SK-N-SH (cell line): ENCODE measurements at regions not wholly inside any gene's neighbourhood (a gene's known extent, or its start where the extent isn't known, plus 50 kb on each side); places are given as distances from the start of the nearest gene placed in this dataset.
A peak's percentile ranks its signal among the peaks of the same experiment; 100 is the strongest.

Source experiments
- CTCF ChIA-PET: fragments of 300-600, 350-600 bp; formaldehyde crosslinking; extraction: SDS; loops from one replicate; lab custom pipeline; 2021; lab: Yijun Ruan, JAX
- POLR2A ChIA-PET: fragments of 350-600 bp; sonication (Branson Sonifier 250); formaldehyde crosslinking; extraction: SDS; loops from one replicate; lab custom pipeline; 2020; ENCODE audit warnings: antibody characterized with exemption, inconsistent platforms; lab: Yijun Ruan, JAX
- DNase-seq: peaks from one replicate; pipeline ENCODE4 v3.0.0; 2012
- H2AFZ ChIP-seq: fragments of 200-600 bp; sonication (generic); 2 replicates; pipeline ENCODE4 v1.8.1; 2016; ENCODE audit warnings: antibody characterized with exemption, mild to moderate bottlenecking, low read depth
- H3F3A ChIP-seq: fragments of 200-600 bp; sonication (generic); replicated peaks from 2 replicates; pipeline ENCODE3; 2016; ENCODE audit warnings: antibody characterized with exemption, mild to moderate bottlenecking; ENCODE audit not compliant: insufficient read depth
- H3K27ac ChIP-seq, 2 experiments: fragments of 200-500 bp in 1 of 2; fragments of 200-600 bp in 1 of 2; sonication (Bioruptor generic) in 1 of 2; sonication (generic), shearing (Covaris generic) in 1 of 2; 2 replicates each; pipeline versions ENCODE4 v1.5.1 to v1.6.1; 2014 to 2016; ENCODE audit warnings: low read depth in 2 of 2, inconsistent platforms in 1 of 2, low read length in 1 of 2, mild to moderate bottlenecking in 1 of 2, mixed read lengths in 1 of 2
- H3K27me3 ChIP-seq: fragments of 200-600 bp; sonication (generic), shearing (Covaris generic); 2 replicates; pipeline ENCODE4 v1.6.1; 2016; ENCODE audit warnings: mixed run types; ENCODE audit not compliant: insufficient read depth
- H3K36me3 ChIP-seq, 2 experiments: fragments of 200-500 bp in 1 of 2; fragments of 200-600 bp in 1 of 2; sonication (Bioruptor generic) in 1 of 2; sonication (generic) in 1 of 2; replicated peaks in 1 of 2; 2 replicates each; pipeline versions ENCODE3 to v1.5.1; 2014 to 2016; ENCODE audit warnings: low read length in 1 of 2, mild to moderate bottlenecking in 1 of 2; ENCODE audit not compliant: insufficient read depth in 2 of 2, control insufficient read depth in 1 of 2
- H3K4me1 ChIP-seq, 2 experiments: fragments of 200-500 bp in 1 of 2; fragments of 200-600 bp in 1 of 2; sonication (Bioruptor generic) in 1 of 2; sonication (generic), shearing (Covaris generic) in 1 of 2; 2 replicates each; pipeline versions ENCODE4 v1.5.1 to v1.6.1; 2014 to 2016; ENCODE audit warnings: low read depth in 1 of 2, low read length in 1 of 2, mixed run types in 1 of 2; ENCODE audit not compliant: insufficient read depth in 2 of 2, control insufficient read depth in 1 of 2
- H3K4me2 ChIP-seq: fragments of 200-600 bp; sonication (generic), shearing (Covaris generic); 2 replicates; pipeline ENCODE4 v1.6.1; 2017; ENCODE audit warnings: mixed run types
- H3K4me3 ChIP-seq, 2 experiments: fragments of 200-500 bp in 1 of 2; fragments of 200-600 bp in 1 of 2; sonication (Bioruptor generic) in 1 of 2; sonication (generic), shearing (Covaris generic) in 1 of 2; 2 replicates each; pipeline versions ENCODE4 v1.5.1 to v1.8.1; 2014 to 2016; ENCODE audit warnings: low read depth in 2 of 2, inconsistent platforms in 1 of 2, low read length in 1 of 2, mild to moderate bottlenecking in 1 of 2, mixed read lengths in 1 of 2, moderate library complexity in 1 of 2
- H3K79me2 ChIP-seq: fragments of 200-600 bp; sonication (generic); 2 replicates; pipeline ENCODE4 v1.8.1; 2017; ENCODE audit warnings: mild to moderate bottlenecking; ENCODE audit not compliant: insufficient read depth
- H3K9ac ChIP-seq: fragments of 200-600 bp; sonication (generic); 2 replicates; pipeline ENCODE4 v1.6.1; 2017; ENCODE audit warnings: mixed run types
- H3K9me2 ChIP-seq: fragments of 200-600 bp; sonication (generic); 2 replicates; pipeline ENCODE4 v1.6.1; 2017; ENCODE audit warnings: mixed run types
- H3K9me3 ChIP-seq: fragments of 200-600 bp; sonication (generic); 2 replicates; pipeline ENCODE4 v1.6.1; 2017; ENCODE audit warnings: mixed run types, mild to moderate bottlenecking, moderate library complexity
- H4K20me1 ChIP-seq: fragments of 200-600 bp; sonication (generic); 2 replicates; pipeline ENCODE4 v1.6.1; 2017; ENCODE audit warnings: mild to moderate bottlenecking, mixed run types; ENCODE audit not compliant: insufficient read depth
- CHD2 ChIP-seq: fragments of 150-350 bp; IDR thresholded peaks from 2 replicates; pipeline ENCODE4 v1.6.1; 2018; ENCODE audit warnings: low read length; ENCODE audit not compliant: partially characterized antibody
- CTCF ChIP-seq: fragments of 200-600 bp; sonication (generic); IDR thresholded peaks from 2 replicates; pipeline ENCODE4 v1.6.1; 2017; ENCODE audit warnings: antibody characterized with exemption, mild to moderate bottlenecking, moderate library complexity
- ELF1 ChIP-seq: IDR thresholded peaks from 2 replicates; pipeline ENCODE4 v1.4.0; 2012
- EP300 ChIP-seq, 2 experiments: IDR thresholded peaks; 2 replicates each; pipeline versions ENCODE4 v1.4.0 to v1.6.1; 2012; ENCODE audit warnings: borderline replicate concordance in 1 of 2, low read depth in 1 of 2, low read length in 1 of 2
- EZH2phosphoT487 ChIP-seq: fragments of 200-600 bp; sonication (generic); IDR thresholded peaks from 2 replicates; pipeline ENCODE4 v1.6.1; 2017; ENCODE audit warnings: low read depth, mixed run types, mild to moderate bottlenecking, antibody characterized with exemption, moderate library complexity, borderline replicate concordance
- FOSL2 ChIP-seq: IDR thresholded peaks from 2 replicates; pipeline ENCODE4 v1.4.0; 2012; ENCODE audit warnings: low read depth, mild to moderate bottlenecking, moderate library complexity, borderline replicate concordance
- FOXJ3 ChIP-seq: sonication (generic); formaldehyde crosslinking; IDR thresholded peaks from 2 replicates; pipeline ENCODE4 v1.5.1; 2020; ENCODE audit warnings: mild to moderate bottlenecking, missing genetic modification reagents
- FOXM1 ChIP-seq: IDR thresholded peaks from 2 replicates; pipeline ENCODE4 v1.4.0; 2012; ENCODE audit warnings: low read depth, mild to moderate bottlenecking
- GATA2 ChIP-seq: sonication (generic); formaldehyde crosslinking; IDR thresholded peaks from 2 replicates; pipeline ENCODE4 v1.5.0; 2020; ENCODE audit warnings: mild to moderate bottlenecking, missing genetic modification reagents
- IRF3 ChIP-seq: fragments of 150-350 bp; IDR thresholded peaks from 2 replicates; pipeline ENCODE4 v1.6.1; 2016; ENCODE audit warnings: mild to moderate bottlenecking, low read depth, low read length
- JUND ChIP-seq: IDR thresholded peaks from 2 replicates; pipeline ENCODE4 v1.4.0; 2012
- NFIC ChIP-seq: IDR thresholded peaks from 2 replicates; pipeline ENCODE4 v1.4.0; 2012; ENCODE audit warnings: borderline replicate concordance
- PBX3 ChIP-seq: IDR thresholded peaks from 2 replicates; pipeline ENCODE4; 2012
- POLR2AphosphoS5 ChIP-seq: IDR thresholded peaks from 2 replicates; pipeline ENCODE4 v1.6.1; 2012; ENCODE audit warnings: low read depth, low read length
- RAD21 ChIP-seq: IDR thresholded peaks from 2 replicates; pipeline ENCODE4 v1.6.1; 2012; ENCODE audit warnings: mild to moderate bottlenecking, low read length
- RFX5 ChIP-seq: IDR thresholded peaks from 2 replicates; pipeline ENCODE4 v1.6.1; 2012; ENCODE audit warnings: mild to moderate bottlenecking, improper control_type of control experiment, low read length
- SMC3 ChIP-seq: IDR thresholded peaks from 2 replicates; pipeline ENCODE4 v1.6.1; 2012; ENCODE audit warnings: low read depth, low read length, improper control_type of control experiment
- TAF1 ChIP-seq: IDR thresholded peaks from 2 replicates; pipeline ENCODE4 v1.6.1; 2012; ENCODE audit warnings: low read depth, mild to moderate bottlenecking, low read length, moderate library complexity, borderline replicate concordance
- TCF12 ChIP-seq: IDR thresholded peaks from 2 replicates; pipeline ENCODE4 v1.4.0; 2012
- TEAD4 ChIP-seq: IDR thresholded peaks from 2 replicates; pipeline ENCODE4 v1.4.0; 2012; ENCODE audit warnings: mild to moderate bottlenecking, borderline replicate concordance; ENCODE audit not compliant: insufficient read depth
- YY1 ChIP-seq: IDR thresholded peaks from 2 replicates; pipeline ENCODE4 v1.4.0; 2012; ENCODE audit warnings: low read depth, mild to moderate bottlenecking
- WGBS: methylation state at CpG from one replicate; pipeline ENCODE4 v1.1.6; 2017; ENCODE audit warnings: low lambda C conversion rate; 5-methylcytosine and 5-hydroxymethylcytosine counted together

- Histone ChIP-seq H3K27ac (no peak overlapping the region), H3K36me3 (no peaks in the 10 kb centered on the region), H2AFZ (no peak overlapping the region), H3K9ac (no peak overlapping the region), H3K27me3 (no peaks in the 10 kb centered on the region), H3K4me3 (no peak overlapping the region), H3K79me2 (no peaks in the 10 kb centered on the region), H3K4me2 (no peak overlapping the region), H3K9me2 (no peaks in the 10 kb centered on the region), H4K20me1 (no peaks in the 10 kb centered on the region), H3K9me3 (0 out of 2 replicates have a peak, but pooled peaks cover 6% of the 10 kb centered on the region), H3K4me1 (no peaks in the 10 kb centered on the region), H3F3A (no peaks in the 10 kb centered on the region)
- CTCF ChIA-PET, result interaction anchor here (2.8 kb wide), 1 partner anchor 119 kb away, joined by 11 read pairs; no protein-coding TSS in a partner anchor
- 0 out of 2 replicates have a peak, but pooled peaks have one; percentile 26 for TF ChIP-seq JUND
- no peak for TF ChIP-seq EP300 (IDR thresholded peaks at IDR 0.05; ENCODE audit: borderline replicate concordance in 1 of 2, low read depth in 1 of 2, low read length in 1 of 2)
- TF ChIP-seq NFIC, result peak; percentile 41; the same call in 1 of the 2 replicates
- TF ChIP-seq FOSL2, result peak; percentile 65; the same call in 1 of the 2 replicates
- peak; percentile 49; the same call in 1 of the 2 replicates for TF ChIP-seq TCF12
- WGBS, result 50% methylated on average over 1 of the region's 2 CpGs
- POLR2A ChIA-PET, result no interaction called here
- DNase-seq, result no peak
These were observed 72.5 kb upstream of the SERPINE2 start for GRCh38 chr2:224111576-224111975.

GRCh38 chr2:224110811-224111210, 71.7 kb upstream of the SERPINE2 start:
- H3K79me2 ChIP-seq, result no peaks in the 10 kb centered on the region
- WGBS, result 79% methylated on average over 6 of the region's 6 CpGs
- 0 out of 2 replicates have a peak, but pooled peaks cover 6% of the 10 kb centered on the region for H3K9me3 ChIP-seq
- H3K27me3 ChIP-seq, result no peaks in the 10 kb centered on the region
- H4K20me1 ChIP-seq, result no peaks in the 10 kb centered on the region
- TF ChIP-seq EZH2phosphoT487 (no peak), YY1 (no peak), ELF1 (no peak), GATA2 (no peak), POLR2AphosphoS5 (no peak), FOXJ3 (CRISPR knock-in tag) (no peak), RAD21 (no peak)
- no peak overlapping the region for H3K4me3 ChIP-seq
- H3K4me2 ChIP-seq, result no peak overlapping the region
- H3K4me1 ChIP-seq, result no peaks in the 10 kb centered on the region
- DNase-seq, result no peak
- no peaks in the 10 kb centered on the region for H3F3A ChIP-seq
- POLR2A ChIA-PET, result no interaction called here
- CTCF ChIA-PET, result interaction anchor here (2.8 kb wide), 1 partner anchor 118 kb away, joined by 11 read pairs; no protein-coding TSS in a partner anchor
- no peaks in the 10 kb centered on the region for H3K36me3 ChIP-seq
- H3K9me2 ChIP-seq, result no peaks in the 10 kb centered on the region
- H2AFZ ChIP-seq, result no peak overlapping the region
- no peak overlapping the region for H3K9ac ChIP-seq
- H3K27ac ChIP-seq, result no peak overlapping the region

- H3K36me3 ChIP-seq, result no peaks in the 10 kb centered on the region
- DNase-seq, result no peak
- H3K79me2 ChIP-seq, result no peaks in the 10 kb centered on the region
- WGBS, result 88% methylated on average over 6 of the region's 6 CpGs
- H3K9me3 ChIP-seq, result 0 out of 2 replicates have a peak, but pooled peaks cover 6% of the 10 kb centered on the region
- H3K27me3 ChIP-seq, result no peaks in the 10 kb centered on the region
- H3K9ac ChIP-seq, result no peak overlapping the region
- no peak overlapping the region for H3K4me3 ChIP-seq
- ChIA-PET POLR2A (no interaction called here), CTCF (interaction anchor here (2.8 kb wide), 1 partner anchor 117 kb away, joined by 11 read pairs; no protein-coding TSS in a partner anchor)
- H2AFZ ChIP-seq, result 0 out of 2 replicates have a peak overlapping the region, but pooled peaks have one; percentile 39
- no peak overlapping the region for H3K27ac ChIP-seq
- no peaks in the 10 kb centered on the region for H4K20me1 ChIP-seq
- no peak overlapping the region for H3K4me2 ChIP-seq
- no peaks in the 10 kb centered on the region for H3K4me1 ChIP-seq
- no peaks in the 10 kb centered on the region for H3K9me2 ChIP-seq
- no peaks in the 10 kb centered on the region for H3F3A ChIP-seq
- TF ChIP-seq FOXM1, result no peak
- no peak for TF ChIP-seq EZH2phosphoT487
- no peak for TF ChIP-seq TEAD4
- TF ChIP-seq RFX5, result no peak
- TF ChIP-seq SMC3, result no peak
- TF ChIP-seq TCF12, result no peak
- no peak for TF ChIP-seq IRF3
- no peak for TF ChIP-seq CTCF
- TF ChIP-seq CHD2, result no peak
- no peak for TF ChIP-seq PBX3
- TF ChIP-seq TAF1, result no peak
These were observed 70.7 kb upstream of the SERPINE2 start for GRCh38 chr2:224109751-224110150.
